Mesendoderm (in vitro differentiated cells): ENCODE measurements at regions not wholly inside any gene's neighbourhood (a gene's known extent, or its start where the extent isn't known, plus 50 kb on each side); places are given as distances from the start of the nearest gene placed in this dataset.

Experiments used
- DNase-seq: peaks from one replicate; pipeline ENCODE4 v3.0.0; 2013
- H2AK5ac ChIP-seq: 2 replicates; pipeline ENCODE4 v1.6.1; 2013; ENCODE audit warnings: low read length, inconsistent platforms
- H2BK120ac ChIP-seq: 2 replicates; pipeline ENCODE4 v1.6.1; 2013; ENCODE audit warnings: low read depth, mild to moderate bottlenecking, low read length, moderate library complexity, mixed read lengths
- H2BK15ac ChIP-seq: replicated peaks from 2 replicates; pipeline ENCODE4 v1.6.1; 2013; ENCODE audit warnings: low read depth, mild to moderate bottlenecking, moderate library complexity
- H2BK5ac ChIP-seq: 2 replicates; pipeline ENCODE4 v1.6.1; 2013; ENCODE audit warnings: low read length, inconsistent platforms
- H3K18ac ChIP-seq: 2 replicates; pipeline ENCODE4 v1.6.1; 2013; ENCODE audit warnings: mild to moderate bottlenecking, low read length, mixed read lengths
- H3K23ac ChIP-seq: one replicate; pipeline ENCODE4 v1.6.1; 2013; ENCODE audit warnings: low read length
- H3K27ac ChIP-seq: 2 replicates; pipeline ENCODE4 v1.5.1; 2013; ENCODE audit warnings: low read depth, mild to moderate bottlenecking, inconsistent platforms, low read length, moderate library complexity
- H3K27me3 ChIP-seq: 2 replicates; pipeline ENCODE4 v1.6.1; 2013; ENCODE audit warnings: low read length, control low read depth, mild to moderate bottlenecking, inconsistent platforms; ENCODE audit not compliant: insufficient read depth, poor library complexity
- H3K36me3 ChIP-seq: 2 replicates; pipeline ENCODE4 v1.6.1; 2013; ENCODE audit warnings: low read length, inconsistent platforms; ENCODE audit not compliant: control insufficient read depth, insufficient read depth
- H3K4ac ChIP-seq: one replicate; pipeline ENCODE4 v1.6.1; 2013; ENCODE audit warnings: low read depth, mild to moderate bottlenecking, low read length, moderate library complexity
- H3K4me1 ChIP-seq: 2 replicates; pipeline ENCODE4 v1.6.1; 2013; ENCODE audit warnings: low read depth, low read length, inconsistent platforms; ENCODE audit not compliant: control insufficient read depth
- H3K4me2 ChIP-seq: 2 replicates; pipeline ENCODE4 v1.6.1; 2013; ENCODE audit warnings: low read length
- H3K4me3 ChIP-seq: 2 replicates; pipeline ENCODE4 v1.5.1; 2013; ENCODE audit warnings: mild to moderate bottlenecking, low read length
- H3K56ac ChIP-seq: one replicate; pipeline ENCODE4 v1.6.1; 2013; ENCODE audit warnings: low read length
- H3K79me1 ChIP-seq: 2 replicates; pipeline ENCODE4 v1.6.1; 2013; ENCODE audit warnings: low read length, inconsistent platforms
- H3K79me2 ChIP-seq: 2 replicates; pipeline ENCODE4 v1.6.1; 2013; ENCODE audit warnings: mild to moderate bottlenecking, low read length; ENCODE audit not compliant: control insufficient read depth, insufficient read depth
- H3K9ac ChIP-seq: 2 replicates; pipeline ENCODE4 v1.6.1; 2013; ENCODE audit warnings: low read length, inconsistent platforms
- H4K5ac ChIP-seq: one replicate; pipeline ENCODE4 v1.6.1; 2013; ENCODE audit warnings: low read length
- H4K8ac ChIP-seq: one replicate; pipeline ENCODE4 v1.6.1; 2013; ENCODE audit warnings: low read depth, mild to moderate bottlenecking, control low read depth, low read length, moderate library complexity
- WGBS: extraction: QIAGEN DNeasy Blood & Tissue Kit; methylation state at CpG from one replicate; pipeline ENCODE4 v1.1.7; 2013; ENCODE audit warnings: low lambda C conversion rate, missing lambda C conversion rate; ENCODE audit not compliant: insufficient coverage; ENCODE audit errors: extremely low coverage; 5-methylcytosine and 5-hydroxymethylcytosine counted together

- peak overlapping the region; percentile 87 for H3K4ac ChIP-seq
- H2BK15ac ChIP-seq = no peak overlapping the region
- H3K18ac ChIP-seq = peak overlapping the region; percentile 94
- H2BK120ac ChIP-seq = peak overlapping the region; percentile 88
- no peak overlapping the region for H4K8ac ChIP-seq
- H3K56ac ChIP-seq = no peak overlapping the region
- H3K4me3 ChIP-seq = no peak overlapping the region
- H3K4me2 ChIP-seq = no peak overlapping the region
- H3K79me1 ChIP-seq = no peaks in the 10 kb centered on the region
- H4K5ac ChIP-seq = no peak overlapping the region
- H2BK5ac ChIP-seq = no peak overlapping the region
- no peak overlapping the region for H2AK5ac ChIP-seq
- H3K36me3 ChIP-seq = no peaks in the 10 kb centered on the region
- peak; percentile 99 for DNase-seq
- no peak overlapping the region for H3K23ac ChIP-seq
- H3K27ac ChIP-seq = no peak overlapping the region
- H3K27me3 ChIP-seq = no peaks in the 10 kb centered on the region
- no peaks in the 10 kb centered on the region for H3K79me2 ChIP-seq
- H3K4me1 ChIP-seq = no peaks in the 10 kb centered on the region
- WGBS = no CpG with 5 or more reads among the region's 4 CpGs
- no peak overlapping the region for H3K9ac ChIP-seq
Measured at GRCh38 chr4:128528793-128529553, 241.4 kb upstream of the PGRMC2 start.

- Histone ChIP-seq H2BK5ac (no peak overlapping the region), H4K5ac (no peak overlapping the region), H3K4me2 (no peak overlapping the region), H3K4ac (peak overlapping the region; percentile 36), H2AK5ac (no peak overlapping the region), H3K18ac (peak overlapping the region; percentile 84), H3K4me1 (no peaks in the 10 kb centered on the region), H3K56ac (no peak overlapping the region), H3K9ac (no peak overlapping the region), H3K27ac (no peak overlapping the region), H3K27me3 (no peaks in the 10 kb centered on the region), H2BK15ac (no peak overlapping the region), H3K36me3 (no peaks in the 10 kb centered on the region), H3K79me2 (no peaks in the 10 kb centered on the region), H3K4me3 (no peak overlapping the region), H3K23ac (no peak overlapping the region), H4K8ac (no peak overlapping the region), H3K79me1 (no peaks in the 10 kb centered on the region), H2BK120ac (peak overlapping the region; percentile 45)
- no peak for DNase-seq
- WGBS = no CpG with 5 or more reads among the region's 4 CpGs
Measured at GRCh38 chr4:128527946-128528576, 240.4 kb upstream of the PGRMC2 start.

GRCh38 chr4:128527351-128527750, 239.7 kb upstream of the PGRMC2 start:
- no peak for DNase-seq
- Histone ChIP-seq H3K4me3 (no peak overlapping the region), H2AK5ac (no peak overlapping the region), H3K9ac (no peak overlapping the region), H3K27ac (no peak overlapping the region), H4K5ac (no peak overlapping the region), H2BK5ac (no peak overlapping the region), H3K79me1 (no peaks in the 10 kb centered on the region), H3K4me1 (no peaks in the 10 kb centered on the region), H3K36me3 (no peaks in the 10 kb centered on the region), H3K79me2 (no peaks in the 10 kb centered on the region), H2BK120ac (no peak overlapping the region), H4K8ac (no peak overlapping the region), H3K18ac (no peak overlapping the region), H3K4ac (no peak overlapping the region), H3K56ac (no peak overlapping the region), H3K4me2 (no peak overlapping the region), H2BK15ac (no peak overlapping the region), H3K27me3 (no peaks in the 10 kb centered on the region), H3K23ac (no peak overlapping the region)
- WGBS = no CpG with 5 or more reads among the region's 3 CpGs

- no peak overlapping the region for H3K18ac ChIP-seq
- no peaks in the 10 kb centered on the region for H3K79me1 ChIP-seq
- no peak overlapping the region for H4K5ac ChIP-seq
- peak; percentile 57 for DNase-seq
- peak overlapping the region; percentile 64 for H2BK15ac ChIP-seq
- H3K23ac ChIP-seq = no peak overlapping the region
- no peak overlapping the region for H2AK5ac ChIP-seq
- no peak overlapping the region for H3K4me3 ChIP-seq
- H3K79me2 ChIP-seq = no peaks in the 10 kb centered on the region
- peaks cover 2% of the 10 kb centered on the region for H3K4me1 ChIP-seq
- H3K4me2 ChIP-seq = no peak overlapping the region
- whole genome bisulfite sequencing = no CpG with 5 or more reads among the region's 1 CpG
- no peak overlapping the region for H4K8ac ChIP-seq
- H2BK5ac ChIP-seq = no peak overlapping the region
- no peaks in the 10 kb centered on the region for H3K36me3 ChIP-seq
- H3K27me3 ChIP-seq = no peaks in the 10 kb centered on the region
- no peak overlapping the region for H3K27ac ChIP-seq
- H3K4ac ChIP-seq = peak overlapping the region; percentile 68
- no peak overlapping the region for H3K9ac ChIP-seq
- no peak overlapping the region for H3K56ac ChIP-seq
- H2BK120ac ChIP-seq = no peak overlapping the region
Measured at GRCh38 chr4:128525992-128526630, 238.5 kb upstream of the PGRMC2 start.

DNA sequence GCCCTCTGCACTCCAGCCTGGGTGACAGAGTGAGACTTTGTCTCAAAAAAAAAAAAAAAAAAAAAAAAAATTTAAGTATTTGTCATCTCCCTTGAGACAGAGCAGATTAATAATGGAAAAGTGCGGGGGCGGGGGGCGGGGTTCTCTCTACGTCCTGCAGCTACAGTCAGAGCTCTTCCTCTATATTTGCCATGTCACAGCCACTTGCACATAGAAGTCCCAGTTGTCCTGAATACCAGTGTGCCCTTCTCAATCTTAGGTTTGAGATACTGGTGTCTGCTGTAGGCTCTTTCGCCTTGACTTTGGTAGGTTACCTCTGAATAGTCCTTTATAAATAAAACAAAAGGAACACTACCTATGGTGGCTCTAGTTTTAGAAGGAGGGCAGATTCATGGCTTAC, 237.8 kb upstream of the PGRMC2 start:
- H3K4me3 ChIP-seq = no peak overlapping the region
- H3K4ac ChIP-seq = no peak overlapping the region
- H3K4me2 ChIP-seq = no peak overlapping the region
- H3K27ac ChIP-seq = no peak overlapping the region
- H4K8ac ChIP-seq = no peak overlapping the region
- H3K79me2 ChIP-seq = no peaks in the 10 kb centered on the region
- no peak overlapping the region for H3K18ac ChIP-seq
- H2BK15ac ChIP-seq = no peak overlapping the region
- WGBS = no CpG with 5 or more reads among the region's 5 CpGs
- no peak for DNase-seq
- H3K56ac ChIP-seq = peak overlapping the region; percentile 2
- H4K5ac ChIP-seq = no peak overlapping the region
- peaks cover 3% of the 10 kb centered on the region for H3K4me1 ChIP-seq
- H2BK5ac ChIP-seq = no peak overlapping the region
- no peak overlapping the region for H2AK5ac ChIP-seq
- H3K9ac ChIP-seq = no peak overlapping the region
- H3K23ac ChIP-seq = no peak overlapping the region
- H3K27me3 ChIP-seq = no peaks in the 10 kb centered on the region
- H2BK120ac ChIP-seq = no peak overlapping the region
- no peaks in the 10 kb centered on the region for H3K36me3 ChIP-seq
- no peaks in the 10 kb centered on the region for H3K79me1 ChIP-seq
